CD4-positive, alpha-beta T cell treated with Interleukin-6 for 4 hours (primary cell): ENCODE measurements at regions not wholly inside any gene's neighbourhood (a gene's known extent, or its start where the extent isn't known, plus 50 kb on each side); places are given as distances from the start of the nearest gene placed in this dataset.
"Not testable (repeated sequence)": the region's sequence is repeated elsewhere in the genome, so short reads cannot be mapped to it uniquely, and the experiment has no call there.

Source experiments
- DNase-seq: peaks from one replicate; pipeline ENCODE4 v3.0.0-alpha.2; 2020; ENCODE audit warnings: mixed read lengths

GRCh38 chr5:91315701-91316100, 67.4 kb downstream of the ARRDC3 start:
- DNase-seq, result no peak

- DNase-seq, result peak; percentile 88
Measured at GRCh38 chr5:91313757-91314673, 69.1 kb downstream of the ARRDC3 start.

- DNase-seq, result no peak
Measured at GRCh38 chr5:91312698-91313097, 70.4 kb downstream of the ARRDC3 start.

- DNase-seq, result peak; percentile 81
Measured at GRCh38 chr5:91311697-91312501, 71.2 kb downstream of the ARRDC3 start.

GRCh38 chr5:91311168-91311696, 71.9 kb downstream of the ARRDC3 start:
- peak; percentile 7 for DNase-seq

- not testable (repeated sequence) for DNase-seq
Measured at GRCh38 chr5:91308157-91308556, 75.0 kb downstream of the ARRDC3 start.

GRCh38 chr5:91307048-91307447, 76.1 kb downstream of the ARRDC3 start:
- DNase-seq, result no peak

GRCh38 chr5:91306497-91306896, 76.6 kb downstream of the ARRDC3 start:
- no peak for DNase-seq

GRCh38 chr5:91305640-91306039, 77.5 kb downstream of the ARRDC3 start:
- no peak for DNase-seq

GRCh38 chr5:91304015-91304414, 79.1 kb downstream of the ARRDC3 start:
- not testable (repeated sequence) for DNase-seq

GRCh38 chr5:91302958-91303357, 80.2 kb downstream of the ARRDC3 start:
- no peak for DNase-seq

GRCh38 chr5:91302305-91302704, 80.8 kb downstream of the ARRDC3 start:
- no peak for DNase-seq

GRCh38 chr5:91301106-91301846, 81.8 kb downstream of the ARRDC3 start:
- no peak for DNase-seq

GRCh38 chr5:91297994-91298393, 85.1 kb downstream of the ARRDC3 start:
- no peak for DNase-seq

GRCh38 chr5:91296674-91297143, 86.4 kb downstream of the ARRDC3 start:
- DNase-seq, result no peak

- DNase-seq, result not testable (repeated sequence)
Measured at GRCh38 chr5:91296102-91296501, 87.0 kb downstream of the ARRDC3 start.

- peak; percentile 10 for DNase-seq
Measured at GRCh38 chr5:91293131-91293530, 90.0 kb downstream of the ARRDC3 start.

- DNase-seq, result no peak
Measured at GRCh38 chr5:91291628-91292569, 91.2 kb downstream of the ARRDC3 start.

GRCh38 chr5:91288118-91288916, 94.8 kb downstream of the ARRDC3 start:
- DNase-seq, result no peak

GRCh38 chr5:91285062-91285461, 98.1 kb downstream of the ARRDC3 start:
- not testable (repeated sequence) for DNase-seq

- no peak for DNase-seq
Measured at GRCh38 chr5:91283899-91284298, 99.2 kb downstream of the ARRDC3 start.
